IPS-NIHi11 (cell line): ENCODE measurements at regions not wholly inside any gene's neighbourhood (a gene's known extent, or its start where the extent isn't known, plus 50 kb on each side); places are given as distances from the start of the nearest gene placed in this dataset.
"Not testable (repeated sequence)": the region's sequence is repeated elsewhere in the genome, so short reads cannot be mapped to it uniquely, and the experiment has no call there.

Experiments used
- DNase-seq: peaks from one replicate; pipeline ENCODE4 v3.0.0; 2012; ENCODE audit warnings: mixed read lengths, low spot score

GRCh38 chr10:120755771-120756170 is 95.4 kb upstream of the WDR11 start:
- DNase-seq: no peak

DNA sequence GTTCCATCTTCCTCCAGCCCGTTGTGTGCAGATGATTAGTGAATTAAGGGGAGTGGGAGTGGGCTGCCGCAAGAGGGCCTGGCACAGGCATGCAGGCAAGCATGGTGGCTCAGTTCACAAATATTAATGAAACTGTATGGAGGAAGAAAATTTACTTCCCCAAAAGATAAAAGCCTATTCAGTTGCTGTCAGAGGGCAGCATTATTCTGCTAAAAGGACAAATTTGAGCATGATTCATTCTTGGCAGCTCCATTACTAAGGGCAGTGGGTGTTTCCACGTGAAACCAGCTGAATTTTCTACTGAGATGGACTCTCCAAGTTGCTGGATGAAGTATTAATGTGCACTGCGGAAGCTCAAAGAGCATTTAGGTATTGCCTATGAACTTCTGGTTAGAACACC is 90.9 kb upstream of the WDR11 start:
- DNase-seq: no peak

DNA sequence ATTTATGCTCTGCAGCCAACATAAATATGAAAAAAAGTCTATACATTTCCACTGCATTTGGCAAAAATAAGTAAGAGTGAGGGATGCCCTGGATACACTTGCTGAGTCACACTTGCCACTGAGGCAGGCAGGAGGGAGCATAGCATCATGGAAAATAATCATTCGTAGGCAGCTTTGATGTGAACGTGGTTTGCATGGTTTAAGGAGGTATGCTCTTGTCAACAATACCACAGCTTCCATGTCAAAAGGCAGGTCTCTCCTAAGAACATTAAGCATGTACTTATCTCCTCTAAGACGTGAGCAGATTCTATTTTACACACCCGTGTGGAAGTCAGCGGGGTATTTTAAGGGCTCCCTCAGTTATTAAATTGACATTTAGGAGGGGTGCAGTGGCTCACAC is 89.2 kb upstream of the WDR11 start:
- DNase-seq: no peak

- DNase-seq: no peak
Measured at GRCh38 chr10:120765226-120765803, 85.8 kb upstream of the WDR11 start.

GRCh38 chr10:120768227-120768626 is 82.9 kb upstream of the WDR11 start:
- DNase-seq: no peak

GRCh38 chr10:120770496-120770895 is 80.7 kb upstream of the WDR11 start:
- DNase-seq: no peak

DNA sequence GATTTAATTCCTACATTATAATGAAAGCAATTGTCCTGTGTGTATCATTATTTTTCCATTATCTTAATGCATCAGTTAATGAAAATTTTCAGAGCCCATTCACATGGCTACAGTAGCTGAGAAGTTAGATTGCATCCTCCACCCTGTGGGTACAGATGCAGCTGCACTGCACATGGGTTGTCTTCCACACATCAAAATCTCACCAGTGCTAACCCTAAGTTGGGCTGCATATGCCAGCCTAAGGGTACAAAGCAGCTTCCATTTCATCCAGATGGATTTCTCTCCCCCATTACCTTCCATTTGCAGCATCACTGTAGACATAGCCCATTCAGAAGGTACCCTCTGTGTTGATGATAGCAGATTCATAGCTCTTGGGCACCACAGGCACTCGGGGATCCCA is 74.7 kb upstream of the WDR11 start:
- DNase-seq: no peak

DNA sequence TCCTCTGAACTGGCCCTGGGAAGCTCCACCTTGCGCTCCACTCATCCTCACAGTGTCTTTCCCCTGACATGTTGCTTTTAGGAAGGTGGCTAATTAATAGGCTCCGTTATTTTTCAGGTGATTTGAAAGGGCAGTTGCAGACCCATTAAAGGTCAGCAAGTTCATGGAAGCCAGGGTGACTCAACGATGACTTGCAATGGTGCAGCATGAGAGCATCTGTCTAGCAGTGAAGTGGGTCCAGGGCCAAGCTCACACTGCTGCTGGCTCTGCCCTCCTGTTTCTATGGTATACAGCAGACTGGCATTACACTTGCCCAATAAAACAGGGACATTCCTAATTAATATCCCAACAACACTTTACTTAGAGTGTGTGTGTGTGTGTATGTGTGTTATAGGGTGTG is 68.8 kb upstream of the WDR11 start:
- no peak for DNase-seq

- DNase-seq: no peak
Measured at GRCh38 chr10:120783098-120783497, 68.1 kb upstream of the WDR11 start.

GRCh38 chr10:120783867-120784266 is 67.3 kb upstream of the WDR11 start:
- DNase-seq: no peak

DNA sequence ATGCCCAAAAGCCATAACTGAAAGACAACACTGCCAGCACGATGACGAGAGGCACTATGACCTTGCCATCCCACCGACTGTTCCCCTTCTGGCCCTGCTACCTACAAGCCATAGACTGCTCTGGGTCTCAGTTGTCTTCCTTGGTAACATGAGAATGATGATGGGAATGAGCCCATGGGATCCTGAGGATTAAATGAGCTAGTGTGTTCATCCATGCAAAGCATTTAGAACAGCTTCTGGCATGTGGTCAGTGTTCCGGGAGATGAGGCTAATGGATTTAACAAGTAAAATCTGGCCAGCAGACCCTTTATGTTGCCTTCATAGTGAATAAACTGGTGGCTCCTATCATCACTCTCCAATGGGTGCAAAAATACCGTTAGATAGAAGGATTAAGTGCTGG is 62.4 kb upstream of the WDR11 start:
- no peak for DNase-seq

- no peak for DNase-seq
Measured at GRCh38 chr10:120789303-120790203, 61.6 kb upstream of the WDR11 start.

DNA sequence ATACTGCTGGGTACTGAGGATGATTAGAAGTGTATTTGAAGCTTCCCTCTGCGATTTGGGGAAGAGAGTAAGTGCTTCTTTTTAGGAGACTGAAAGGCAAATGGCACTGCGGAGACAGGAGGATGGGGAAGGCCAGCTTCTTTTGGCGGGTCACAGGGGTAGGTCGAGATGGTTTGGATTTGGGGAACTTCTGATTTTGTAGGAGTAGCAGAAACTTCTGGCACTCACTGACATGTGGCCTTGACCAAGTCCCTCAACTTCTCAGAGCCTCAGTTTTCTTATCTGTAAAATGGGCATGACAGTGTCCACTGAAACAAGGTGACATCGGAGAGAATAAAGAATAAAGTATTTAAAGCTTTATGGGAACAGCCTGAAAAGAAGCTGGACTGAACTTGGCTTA is 59.8 kb upstream of the WDR11 start:
- no peak for DNase-seq

GRCh38 chr10:120793088-120793487 is 58.1 kb upstream of the WDR11 start:
- DNase-seq: peak; percentile 18

DNA sequence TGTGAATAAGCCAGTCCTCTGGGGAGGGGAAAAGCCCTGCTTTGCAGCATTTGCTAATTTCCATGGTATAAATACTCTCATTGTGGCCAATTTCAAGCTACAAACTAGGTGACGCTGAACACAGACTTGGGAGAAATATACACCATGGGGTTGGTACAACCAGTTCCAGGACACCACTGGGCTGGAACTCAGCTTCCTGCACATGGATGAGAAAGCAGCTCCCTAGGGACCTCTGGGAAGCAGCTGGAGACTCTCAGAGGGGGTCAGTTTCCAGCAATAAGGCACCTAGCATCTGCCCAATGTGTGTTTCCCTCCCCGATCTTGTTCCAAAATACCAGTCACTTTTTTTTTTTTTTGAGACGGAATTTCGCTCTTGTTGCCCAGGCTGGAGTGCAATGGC is 56.8 kb upstream of the WDR11 start:
- no peak for DNase-seq

DNA sequence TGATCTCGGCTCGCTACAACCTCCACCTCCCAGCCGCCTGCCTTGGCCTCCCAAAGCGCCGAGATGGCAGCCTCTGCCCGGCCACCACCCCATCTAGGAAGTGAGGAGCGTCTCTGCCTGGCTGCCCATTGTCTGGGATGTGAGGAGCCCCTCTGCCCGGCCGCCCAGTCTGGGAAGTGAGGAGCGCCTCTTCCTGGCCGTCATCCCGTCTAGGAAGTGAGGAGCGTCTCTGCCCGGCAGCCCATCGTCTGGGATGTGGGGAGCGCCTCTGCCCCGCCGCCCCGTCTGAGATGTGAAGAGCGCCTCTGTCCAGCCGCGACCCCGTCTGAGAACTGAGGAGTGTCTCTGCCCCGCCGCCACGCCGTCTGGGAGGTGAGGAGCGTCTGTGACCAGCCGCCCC is 52.9 kb upstream of the WDR11 start:
- not testable (repeated sequence) for DNase-seq

DNA sequence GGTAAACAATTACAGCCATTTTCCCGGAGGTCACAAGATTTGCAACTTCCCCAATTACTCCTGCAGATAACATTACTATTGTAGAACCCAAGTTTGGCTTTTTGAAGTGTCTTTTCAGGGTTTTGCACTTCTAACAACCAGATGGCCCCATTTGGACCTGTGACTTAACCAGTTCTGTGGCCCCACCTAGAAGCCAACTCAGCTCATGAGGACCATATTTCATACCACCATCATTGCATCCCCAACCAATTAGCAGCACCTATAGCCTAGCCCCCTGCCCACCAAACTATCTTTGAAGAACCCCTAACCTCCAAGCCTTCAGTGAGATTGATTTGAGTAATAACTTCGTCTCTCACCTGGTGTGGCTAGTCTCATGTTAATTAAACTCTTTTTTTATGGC is 51.3 kb upstream of the WDR11 start:
- DNase-seq: no peak

DNA sequence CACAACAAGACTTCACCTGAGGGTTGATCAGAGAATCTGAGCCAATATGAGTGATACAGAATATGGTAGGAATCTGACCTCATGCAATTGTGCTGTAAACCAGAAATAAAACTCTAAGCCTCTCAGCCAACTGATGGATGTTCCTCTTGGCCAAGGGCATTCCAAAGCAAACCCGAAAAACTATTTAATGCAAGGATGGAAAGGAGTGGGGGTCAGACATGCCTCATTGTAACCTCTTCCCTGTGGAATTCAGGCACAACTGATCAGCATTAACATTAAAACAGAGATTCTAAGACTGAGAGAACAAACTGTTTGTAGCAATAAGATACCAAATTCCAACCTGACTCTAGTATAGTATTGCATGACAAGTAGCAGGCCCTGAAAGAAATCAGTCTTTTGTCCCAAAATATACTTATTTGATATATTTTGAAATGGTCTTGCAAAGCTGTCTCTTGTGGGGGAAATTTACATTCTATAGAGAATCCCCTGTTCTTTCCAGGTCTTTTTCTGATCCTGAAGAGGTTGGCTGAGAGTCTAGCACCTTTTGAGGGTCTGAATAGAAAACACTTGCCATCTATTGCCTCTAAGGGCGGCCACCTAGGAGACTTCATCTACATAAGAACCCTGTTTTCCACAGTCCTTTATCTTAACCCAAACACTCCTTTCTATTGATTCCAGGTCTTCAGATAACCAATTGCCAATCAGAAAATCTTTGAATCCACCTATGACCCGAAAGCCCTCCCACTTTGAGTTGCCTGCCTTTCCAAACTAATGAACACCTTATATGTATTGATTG is 50.4 kb upstream of the WDR11 start:
- DNase-seq: no peak
